GM23248 (cell line): ENCODE measurements at regions not wholly inside any gene's neighbourhood (a gene's known extent, or its start where the extent isn't known, plus 50 kb on each side); places are given as distances from the start of the nearest gene placed in this dataset.

Experiments
- EZH2 ChIP-seq: fragments of 200-600 bp; sonication (generic); IDR thresholded peaks from 2 replicates; pipeline ENCODE4 v1.6.1; 2018; ENCODE audit warnings: antibody characterized with exemption, mild to moderate bottlenecking; ENCODE audit not compliant: insufficient read depth, poor library complexity, severe bottlenecking
- EZH2phosphoT487 ChIP-seq: fragments of 200-600 bp; sonication (generic); IDR thresholded peaks from 2 replicates; pipeline ENCODE4 v1.6.1; 2018; ENCODE audit warnings: antibody characterized with exemption, moderate library complexity, mild to moderate bottlenecking, low read depth; ENCODE audit not compliant: insufficient read depth

DNA sequence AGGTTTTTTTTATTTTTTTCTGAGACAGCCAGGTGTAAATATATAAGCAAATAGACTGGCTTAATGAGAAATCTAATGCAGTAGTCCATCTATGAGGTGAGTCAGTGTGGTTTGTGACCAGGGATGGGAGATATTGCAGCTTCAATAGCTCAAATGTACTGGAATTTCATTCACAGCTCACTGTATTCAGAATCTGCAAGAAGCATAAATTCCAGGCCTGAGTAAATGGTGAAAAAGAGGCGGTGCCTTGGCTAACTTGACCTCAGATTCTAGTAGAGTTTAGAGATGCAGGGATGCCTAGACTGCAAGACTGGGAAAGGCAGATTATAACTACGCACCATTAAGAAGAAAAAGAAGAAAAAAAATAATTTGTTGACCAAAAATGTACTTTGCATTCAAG is 151.9 kb upstream of the SMC2 start:
- no peak for TF ChIP-seq EZH2
- TF ChIP-seq EZH2phosphoT487: no peak
